Upper lobe of left lung (tissue), 6 donors: ENCODE measurements at regions not wholly inside any gene's neighbourhood (a gene's known extent, or its start where the extent isn't known, plus 50 kb on each side); places are given as distances from the start of the nearest gene placed in this dataset.
A peak's percentile ranks its signal among the peaks of the same experiment; 100 is the strongest.

Experiments
- ATAC-seq, 2 donors: fragments of 200-7000 bp; cut with Tn5 transposase; one replicate each; pipeline ENCODE4 v1.9.1; 2022; ENCODE audit warnings: mild to moderate bottlenecking in 2 of 2, moderate library complexity in 2 of 2; ENCODE audit not compliant: low FRiP score in 2 of 2
- DNase-seq, 2 donors: peaks; one replicate each; pipeline ENCODE4 v3.0.0-alpha.2; 2019 to 2020
- H3K27ac ChIP-seq, 4 donors: fragments of 200-600 bp; sonication (generic); one replicate each; pipeline ENCODE4 v1.5.1; 2016 to 2019
- H3K27me3 ChIP-seq, 4 donors: fragments of 200-600 bp; sonication (generic); one replicate each; pipeline ENCODE4 v1.5.1; 2017 to 2019
- H3K36me3 ChIP-seq, 4 donors: fragments of 200-600 bp; sonication (generic); one replicate each; pipeline ENCODE4 v1.5.1; 2016 to 2019
- H3K4me1 ChIP-seq, 4 donors: fragments of 200-600 bp; sonication (generic); one replicate each; pipeline ENCODE4 v1.5.1; 2018 to 2019
- H3K4me3 ChIP-seq, 4 donors: fragments of 200-600 bp; sonication (generic); one replicate each; pipeline ENCODE4 v1.5.1; 2017 to 2019; ENCODE audit warnings: mild to moderate bottlenecking in 2 of 4, moderate library complexity in 1 of 4
- H3K9me3 ChIP-seq, 4 donors: fragments of 200-600 bp; sonication (generic); one replicate each; pipeline ENCODE4 v1.5.1; 2018 to 2019
- CTCF ChIP-seq, 6 experiments: fragments of 450-650 bp in 4 of 6; fragments of 200-600 bp in 2 of 6; sonication (generic) in 2 of 6; IDR thresholded peaks; one replicate each; pipeline ENCODE4 v1.5.1; 2016 to 2019; ENCODE audit warnings: antibody characterized with exemption in 6 of 6
- EP300 ChIP-seq, 4 donors: sonication (generic); formaldehyde crosslinking; IDR thresholded peaks; one replicate each; pipeline ENCODE4 v1.5.1; 2017; ENCODE audit warnings: antibody characterized with exemption in 4 of 4, control low read depth in 2 of 4
- POLR2A ChIP-seq, 4 donors: fragments of 450-650 bp; IDR thresholded peaks; one replicate each; pipeline ENCODE4 v1.5.1; 2016 to 2017; ENCODE audit warnings: antibody characterized with exemption in 4 of 4, mild to moderate bottlenecking in 2 of 4
- POLR2AphosphoS5 ChIP-seq, 2 donors: sonication (generic); formaldehyde crosslinking; IDR thresholded peaks; one replicate each; pipeline ENCODE4 v1.5.1; 2017; ENCODE audit warnings: antibody characterized with exemption in 2 of 2
- WGBS, 2 donors: methylation state at CpG; one replicate each; pipeline ENCODE4 v1.1.5; 2017 to 2018; 5-methylcytosine and 5-hydroxymethylcytosine counted together
- donor health status: DM: no; HTN: no; CAD: no; lungs with moderate emphysema.
- donor health status: DM: no; HTN: yes; CAD: no; lungs with severe emphysema.

GRCh38 chr4:123110685-123111084 lies 188.3 kb upstream of the NUDT6 start:
- DNase-seq: no peak
- Histone ChIP-seq H3K27me3 (no peaks in the 10 kb centered on the region), H3K36me3 (no peaks in the 10 kb centered on the region), H3K9me3 (no peaks in the 10 kb centered on the region), H3K4me3 (no peak overlapping the region), H3K4me1 (peaks cover 0 to 4% (median 0%) of the 10 kb centered on the region in 4 donors), H3K27ac (no peak overlapping the region)
- no peak for ATAC-seq
- no peak for TF ChIP-seq CTCF (IDR thresholded peaks at IDR 0.05)
- no peak for TF ChIP-seq POLR2A (IDR thresholded peaks at IDR 0.05)
- no peak for TF ChIP-seq EP300 (IDR thresholded peaks at IDR 0.05)
- no peak for TF ChIP-seq POLR2AphosphoS5 (IDR thresholded peaks at IDR 0.05)
- 81 to 88% methylated on average over 2 of the region's 2 CpGs for WGBS, 2 donors

- TF ChIP-seq EP300 (IDR thresholded peaks at IDR 0.05): no peak
- TF ChIP-seq CTCF (IDR thresholded peaks at IDR 0.05): no peak
- TF ChIP-seq POLR2A (IDR thresholded peaks at IDR 0.05): no peak
- no peak for TF ChIP-seq POLR2AphosphoS5 (IDR thresholded peaks at IDR 0.05)
- Histone ChIP-seq H3K27ac (no peak overlapping the region), H3K36me3 (no peaks in the 10 kb centered on the region), H3K9me3 (no peaks in the 10 kb centered on the region), H3K27me3 (no peaks in the 10 kb centered on the region), H3K4me3 (no peak overlapping the region), H3K4me1 (peaks cover 0 to 8% (median 5%) of the 10 kb centered on the region in 4 donors)
- DNase-seq (no peak), ATAC-seq (no peak)
- 76 to 94% methylated on average over 3 of the region's 3 CpGs for WGBS, 2 donors
Observed at GRCh38 chr4:123113155-123113554, 190.8 kb upstream of the NUDT6 start.

- Histone ChIP-seq H3K27me3 (no peaks in the 10 kb centered on the region), H3K27ac (no peak overlapping the region), H3K36me3 (no peaks in the 10 kb centered on the region), H3K4me1 (peaks cover 0 to 8% (median 5%) of the 10 kb centered on the region in 4 donors), H3K4me3 (no peak overlapping the region), H3K9me3 (no peaks in the 10 kb centered on the region)
- peak in 1 of 2 donors; percentile 46 for DNase-seq
- TF ChIP-seq EP300 (IDR thresholded peaks at IDR 0.05): no peak
- no peak for TF ChIP-seq POLR2A (IDR thresholded peaks at IDR 0.05)
- peak in 1 of 2 donors; percentile 23 for ATAC-seq
- 99% methylated on average over 8 of the region's 9 CpGs; no CpG with 5 or more reads in 1 of the 2 donors for WGBS, 2 donors
Observed at GRCh38 chr4:123114084-123114914, 191.9 kb upstream of the NUDT6 start.

GRCh38 chr4:123114915-123115756 lies 192.7 kb upstream of the NUDT6 start:
- no peaks in the 10 kb centered on the region for H3K9me3 ChIP-seq
- no peak overlapping the region for H3K27ac ChIP-seq
- ATAC-seq: peak; percentile 32 to 62
- no peak overlapping the region for H3K4me3 ChIP-seq
- no peaks in the 10 kb centered on the region for H3K27me3 ChIP-seq
- peaks cover 0 to 8% (median 5%) of the 10 kb centered on the region in 4 donors for H3K4me1 ChIP-seq
- 91 to 97% methylated on average over 17 to 38 of the region's 39 CpGs for WGBS, 2 donors
- no peaks in the 10 kb centered on the region for H3K36me3 ChIP-seq
- TF ChIP-seq POLR2A (IDR thresholded peaks at IDR 0.05): no peak
- no peak for TF ChIP-seq CTCF (IDR thresholded peaks at IDR 0.05)
- no peak for TF ChIP-seq EP300 (IDR thresholded peaks at IDR 0.05)
- TF ChIP-seq POLR2AphosphoS5 (IDR thresholded peaks at IDR 0.05): no peak
- DNase-seq: peak in 1 of 2 donors; percentile 77

- peaks cover 0 to 10% (median 3%) of the 10 kb centered on the region in 4 donors for H3K4me1 ChIP-seq
- WGBS, 2 donors: 59 to 73% methylated on average over 1 of the region's 1 CpG
- no peak for ATAC-seq
- DNase-seq: no peak
- H3K27ac ChIP-seq: no peak overlapping the region
- no peaks in the 10 kb centered on the region for H3K36me3 ChIP-seq
- no peak for TF ChIP-seq CTCF (IDR thresholded peaks at IDR 0.05)
- TF ChIP-seq POLR2A (IDR thresholded peaks at IDR 0.05): no peak
- TF ChIP-seq EP300 (IDR thresholded peaks at IDR 0.05): no peak
- TF ChIP-seq POLR2AphosphoS5 (IDR thresholded peaks at IDR 0.05): no peak
- H3K4me3 ChIP-seq: no peak overlapping the region
- H3K27me3 ChIP-seq: no peaks in the 10 kb centered on the region
- H3K9me3 ChIP-seq: no peaks in the 10 kb centered on the region
Observed at GRCh38 chr4:123116412-123116811, 194.0 kb upstream of the NUDT6 start.
